Memory B cell (primary cell): ENCODE measurements at regions not wholly inside any gene's neighbourhood (a gene's known extent, or its start where the extent isn't known, plus 50 kb on each side); places are given as distances from the start of the nearest gene placed in this dataset.

Experiments
- ATAC-seq: fragments of 150-1000 bp; cut with Tn5 transposase; 2 replicates; pipeline ENCODE4 v1.10.0; 2021; ENCODE audit warnings: low read depth, mild to moderate bottlenecking, moderate library complexity
- DNase-seq, 2 donors: peaks; one replicate each; pipeline ENCODE4 v3.0.0; 2022; ENCODE audit warnings: low spot score in 2 of 2
- H3K27ac Mint-ChIP-seq: one replicate; pipeline ENCODE4 v1.8.0; 2022; ENCODE audit warnings: mild to moderate bottlenecking, moderate library complexity, mixed read lengths
- H3K27me3 Mint-ChIP-seq: one replicate; pipeline ENCODE4 v1.8.0; 2022; ENCODE audit warnings: mixed read lengths
- H3K36me3 Mint-ChIP-seq: one replicate; pipeline ENCODE4 v1.8.0; 2022; ENCODE audit warnings: mild to moderate bottlenecking, mixed read lengths
- H3K4me1 Mint-ChIP-seq: one replicate; pipeline ENCODE4 v1.8.0; 2022; ENCODE audit warnings: mixed read lengths
- H3K4me3 Mint-ChIP-seq: one replicate; pipeline ENCODE4 v1.8.0; 2022; ENCODE audit warnings: mild to moderate bottlenecking, moderate library complexity, mixed read lengths
- H3K9me3 Mint-ChIP-seq: one replicate; pipeline ENCODE4 v1.8.0; 2022; ENCODE audit warnings: mixed read lengths

- Mint-ChIP-seq H3K27ac (no peak overlapping the region), H3K4me3 (no peak overlapping the region), H3K36me3 (no peaks in the 10 kb centered on the region), H3K9me3 (peaks cover 9% of the 10 kb centered on the region), H3K27me3 (no peaks in the 10 kb centered on the region), H3K4me1 (no peaks in the 10 kb centered on the region)
- no peak for ATAC-seq
- DNase-seq = no peak
These were observed 668.9 kb downstream of the METTL15 start for GRCh38 chr11:28777126-28777525.

GRCh38 chr11:28773606-28774005 is 665.4 kb downstream of the METTL15 start:
- Mint-ChIP-seq H3K27ac (no peak overlapping the region), H3K4me1 (no peaks in the 10 kb centered on the region), H3K4me3 (no peak overlapping the region), H3K36me3 (no peaks in the 10 kb centered on the region), H3K27me3 (no peaks in the 10 kb centered on the region), H3K9me3 (peaks cover 16% of the 10 kb centered on the region)
- ATAC-seq = no peak
- DNase-seq = no peak

GRCh38 chr11:28770806-28771205 is 662.6 kb downstream of the METTL15 start:
- DNase-seq = no peak
- no peak for ATAC-seq
- no peak overlapping the region for H3K27ac Mint-ChIP-seq
- H3K27me3 Mint-ChIP-seq = no peaks in the 10 kb centered on the region
- H3K9me3 Mint-ChIP-seq = peaks cover 20% of the 10 kb centered on the region
- no peaks in the 10 kb centered on the region for H3K36me3 Mint-ChIP-seq
- no peak overlapping the region for H3K4me3 Mint-ChIP-seq
- H3K4me1 Mint-ChIP-seq = no peaks in the 10 kb centered on the region

GRCh38 chr11:28767574-28767973 is 659.4 kb downstream of the METTL15 start:
- peaks cover 14% of the 10 kb centered on the region for H3K9me3 Mint-ChIP-seq
- no peaks in the 10 kb centered on the region for H3K27me3 Mint-ChIP-seq
- no peak for ATAC-seq
- DNase-seq = no peak
- no peaks in the 10 kb centered on the region for H3K36me3 Mint-ChIP-seq
- H3K4me1 Mint-ChIP-seq = no peaks in the 10 kb centered on the region
- H3K4me3 Mint-ChIP-seq = no peak overlapping the region
- H3K27ac Mint-ChIP-seq = no peak overlapping the region

- Mint-ChIP-seq H3K27ac (no peak overlapping the region), H3K9me3 (peaks cover 5% of the 10 kb centered on the region), H3K27me3 (no peaks in the 10 kb centered on the region), H3K4me3 (no peak overlapping the region), H3K4me1 (no peaks in the 10 kb centered on the region), H3K36me3 (no peaks in the 10 kb centered on the region)
- ATAC-seq (no peak), DNase-seq (no peak)
These were observed 655.7 kb downstream of the METTL15 start for GRCh38 chr11:28763876-28764275.

- Mint-ChIP-seq H3K27ac (no peak overlapping the region), H3K9me3 (peaks cover 3% of the 10 kb centered on the region), H3K4me3 (no peak overlapping the region), H3K36me3 (no peaks in the 10 kb centered on the region), H3K27me3 (no peaks in the 10 kb centered on the region), H3K4me1 (no peaks in the 10 kb centered on the region)
- no peak for ATAC-seq
- no peak for DNase-seq
These were observed 655.0 kb downstream of the METTL15 start for GRCh38 chr11:28763151-28763550.

GRCh38 chr11:28760676-28761390 is 652.6 kb downstream of the METTL15 start:
- no peak overlapping the region for H3K4me3 Mint-ChIP-seq
- no peak overlapping the region for H3K27ac Mint-ChIP-seq
- H3K4me1 Mint-ChIP-seq = no peaks in the 10 kb centered on the region
- H3K9me3 Mint-ChIP-seq = peaks cover 2% of the 10 kb centered on the region
- H3K27me3 Mint-ChIP-seq = no peaks in the 10 kb centered on the region
- no peaks in the 10 kb centered on the region for H3K36me3 Mint-ChIP-seq
- DNase-seq = no peak
- no peak for ATAC-seq

GRCh38 chr11:28759311-28759710 is 651.1 kb downstream of the METTL15 start:
- Mint-ChIP-seq H3K36me3 (no peaks in the 10 kb centered on the region), H3K4me3 (no peak overlapping the region), H3K9me3 (peaks cover 2% of the 10 kb centered on the region), H3K27me3 (no peaks in the 10 kb centered on the region), H3K27ac (no peak overlapping the region), H3K4me1 (no peaks in the 10 kb centered on the region)
- ATAC-seq (no peak), DNase-seq (no peak)

- Mint-ChIP-seq H3K4me3 (no peak overlapping the region), H3K9me3 (peaks cover 3% of the 10 kb centered on the region), H3K36me3 (no peaks in the 10 kb centered on the region), H3K27ac (no peak overlapping the region), H3K27me3 (no peaks in the 10 kb centered on the region), H3K4me1 (no peaks in the 10 kb centered on the region)
- DNase-seq (no peak), ATAC-seq (no peak)
These were observed 649.7 kb downstream of the METTL15 start for GRCh38 chr11:28757725-28758515.

- DNase-seq (no peak), ATAC-seq (no peak)
- H3K4me3 Mint-ChIP-seq = no peak overlapping the region
- no peaks in the 10 kb centered on the region for H3K27me3 Mint-ChIP-seq
- no peaks in the 10 kb centered on the region for H3K4me1 Mint-ChIP-seq
- no peaks in the 10 kb centered on the region for H3K36me3 Mint-ChIP-seq
- peaks cover 3% of the 10 kb centered on the region for H3K9me3 Mint-ChIP-seq
- H3K27ac Mint-ChIP-seq = no peak overlapping the region
These were observed 648.8 kb downstream of the METTL15 start for GRCh38 chr11:28756977-28757376.

- Mint-ChIP-seq H3K36me3 (no peaks in the 10 kb centered on the region), H3K27me3 (no peaks in the 10 kb centered on the region), H3K9me3 (peaks cover 7% of the 10 kb centered on the region), H3K4me1 (no peaks in the 10 kb centered on the region), H3K27ac (no peak overlapping the region), H3K4me3 (no peak overlapping the region)
- no peak for ATAC-seq
- DNase-seq = no peak
These were observed 634.9 kb downstream of the METTL15 start for GRCh38 chr11:28743061-28743550.

GRCh38 chr11:28739489-28740280 is 631.5 kb downstream of the METTL15 start:
- Mint-ChIP-seq H3K36me3 (no peaks in the 10 kb centered on the region), H3K4me1 (no peaks in the 10 kb centered on the region), H3K4me3 (no peak overlapping the region), H3K27ac (no peak overlapping the region), H3K9me3 (peaks cover 5% of the 10 kb centered on the region), H3K27me3 (no peaks in the 10 kb centered on the region)
- ATAC-seq (no peak), DNase-seq (no peak)

- no peaks in the 10 kb centered on the region for H3K4me1 Mint-ChIP-seq
- H3K36me3 Mint-ChIP-seq = no peaks in the 10 kb centered on the region
- H3K27me3 Mint-ChIP-seq = no peaks in the 10 kb centered on the region
- H3K4me3 Mint-ChIP-seq = no peak overlapping the region
- DNase-seq (no peak), ATAC-seq (no peak)
- no peak overlapping the region for H3K27ac Mint-ChIP-seq
- H3K9me3 Mint-ChIP-seq = peaks cover 3% of the 10 kb centered on the region
These were observed 630.4 kb downstream of the METTL15 start for GRCh38 chr11:28738549-28738948.

GRCh38 chr11:28736256-28736655 is 628.1 kb downstream of the METTL15 start:
- DNase-seq (no peak), ATAC-seq (no peak)
- H3K36me3 Mint-ChIP-seq = no peaks in the 10 kb centered on the region
- H3K9me3 Mint-ChIP-seq = peaks cover 8% of the 10 kb centered on the region
- no peak overlapping the region for H3K27ac Mint-ChIP-seq
- no peaks in the 10 kb centered on the region for H3K4me1 Mint-ChIP-seq
- H3K27me3 Mint-ChIP-seq = no peaks in the 10 kb centered on the region
- no peak overlapping the region for H3K4me3 Mint-ChIP-seq
